Suprapubic skin (tissue), 4 donors: ENCODE measurements at regions not wholly inside any gene's neighbourhood (a gene's known extent, or its start where the extent isn't known, plus 50 kb on each side); places are given as distances from the start of the nearest gene placed in this dataset.

Experiments
- POLR2A ChIP-seq, 2 donors: fragments of 450-650 bp; IDR thresholded peaks; one replicate each; pipeline ENCODE4 v1.6.1; 2017; ENCODE audit warnings: antibody characterized with exemption in 2 of 2, mild to moderate bottlenecking in 2 of 2, moderate library complexity in 2 of 2
- POLR2AphosphoS5 ChIP-seq, 3 donors: sonication (generic); formaldehyde crosslinking; IDR thresholded peaks; one replicate each; pipeline ENCODE4 v1.6.1; 2017; ENCODE audit warnings: antibody characterized with exemption in 3 of 3
- TF ChIP-seq, protein P1 (sequence below), 2 donors: fragments of 200-600 bp in 1 of 2; fragments of 450-650 bp in 1 of 2; sonication (generic) in 1 of 2; IDR thresholded peaks; one replicate each; pipeline ENCODE4 v1.5.1; 2016 to 2019; ENCODE audit warnings: antibody characterized with exemption in 2 of 2, mild to moderate bottlenecking in 1 of 2, moderate library complexity in 1 of 2

DNA sequence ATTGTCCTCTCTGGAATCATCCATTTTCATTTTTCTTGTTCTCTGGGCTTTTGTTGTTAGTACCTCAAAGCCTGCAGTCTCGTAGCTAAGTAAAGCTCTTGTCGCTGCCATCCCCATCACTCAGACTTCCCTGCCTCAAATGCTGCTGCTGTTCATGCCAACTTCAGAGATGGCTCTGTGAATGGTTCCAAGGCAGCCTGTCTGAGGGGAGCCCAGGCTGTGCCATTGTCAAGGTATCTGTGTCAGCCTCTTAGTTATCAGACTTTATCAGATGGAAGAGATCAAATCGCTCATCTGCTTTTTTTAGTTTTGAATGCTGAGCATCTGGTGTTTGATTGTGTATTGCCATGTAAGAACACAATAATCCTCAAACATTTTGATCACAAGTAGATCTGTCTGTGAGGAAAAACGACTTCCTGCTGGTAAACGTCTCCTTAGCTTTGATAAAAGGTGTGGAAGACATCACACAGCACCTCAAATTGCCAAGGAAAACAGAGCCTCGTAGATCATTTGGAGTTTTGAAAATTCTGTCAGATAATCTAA lies 304.2 kb upstream of the ZC3H12C start:
- TF ChIP-seq, protein P1, sequence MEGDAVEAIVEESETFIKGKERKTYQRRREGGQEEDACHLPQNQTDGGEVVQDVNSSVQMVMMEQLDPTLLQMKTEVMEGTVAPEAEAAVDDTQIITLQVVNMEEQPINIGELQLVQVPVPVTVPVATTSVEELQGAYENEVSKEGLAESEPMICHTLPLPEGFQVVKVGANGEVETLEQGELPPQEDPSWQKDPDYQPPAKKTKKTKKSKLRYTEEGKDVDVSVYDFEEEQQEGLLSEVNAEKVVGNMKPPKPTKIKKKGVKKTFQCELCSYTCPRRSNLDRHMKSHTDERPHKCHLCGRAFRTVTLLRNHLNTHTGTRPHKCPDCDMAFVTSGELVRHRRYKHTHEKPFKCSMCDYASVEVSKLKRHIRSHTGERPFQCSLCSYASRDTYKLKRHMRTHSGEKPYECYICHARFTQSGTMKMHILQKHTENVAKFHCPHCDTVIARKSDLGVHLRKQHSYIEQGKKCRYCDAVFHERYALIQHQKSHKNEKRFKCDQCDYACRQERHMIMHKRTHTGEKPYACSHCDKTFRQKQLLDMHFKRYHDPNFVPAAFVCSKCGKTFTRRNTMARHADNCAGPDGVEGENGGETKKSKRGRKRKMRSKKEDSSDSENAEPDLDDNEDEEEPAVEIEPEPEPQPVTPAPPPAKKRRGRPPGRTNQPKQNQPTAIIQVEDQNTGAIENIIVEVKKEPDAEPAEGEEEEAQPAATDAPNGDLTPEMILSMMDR (IDR thresholded peaks at IDR 0.05) = no peak
- TF ChIP-seq POLR2AphosphoS5 (IDR thresholded peaks at IDR 0.05) (no peak), POLR2A (IDR thresholded peaks at IDR 0.05) (no peak)
